HepG2 (cell line): ENCODE measurements at regions not wholly inside any gene's neighbourhood (a gene's known extent, or its start where the extent isn't known, plus 50 kb on each side); places are given as distances from the start of the nearest gene placed in this dataset.

Experiments used
- EP300 ChIP-seq, 3 experiments: sonication (generic) in 1 of 3; formaldehyde crosslinking in 1 of 3; IDR thresholded peaks; 2 replicates each; pipeline versions ENCODE4 v1.5.1 to v1.6.1; 2011 to 2020; ENCODE audit warnings: low read depth in 2 of 3, low read length in 2 of 3, borderline replicate concordance in 1 of 3, improper control_type of control experiment in 1 of 3, mild to moderate bottlenecking in 1 of 3, missing genetic modification reagents in 1 of 3, moderate library complexity in 1 of 3
- MTA1 ChIP-seq: sonication (generic); formaldehyde crosslinking; IDR thresholded peaks from 2 replicates; pipeline ENCODE4 v1.4.0; 2020; ENCODE audit warnings: missing genetic modification reagents, mild to moderate bottlenecking, borderline replicate concordance
- PLRG1 ChIP-seq: fragments of 450-650 bp; conservative IDR thresholded peaks from 2 replicates; pipeline ENCODE4 v1.6.1; 2016
- SPEN ChIP-seq: sonication (generic); formaldehyde crosslinking; IDR thresholded peaks from 2 replicates; pipeline ENCODE4 v1.5.1; 2020; ENCODE audit warnings: low read depth, mild to moderate bottlenecking, missing genetic modification reagents
- SRF ChIP-seq: IDR thresholded peaks from 2 replicates; pipeline ENCODE4 v1.6.1; 2011; ENCODE audit warnings: mild to moderate bottlenecking, low read depth, low read length, moderate library complexity
- ZFP41 ChIP-seq: sonication (generic); formaldehyde crosslinking; IDR thresholded peaks from 2 replicates; pipeline ENCODE4 v1.4.0; 2020; ENCODE audit warnings: mild to moderate bottlenecking, missing genetic modification reagents, borderline replicate concordance
- ZNF331 ChIP-seq: sonication (generic); formaldehyde crosslinking; IDR thresholded peaks from 2 replicates; pipeline ENCODE4 v1.4.0; 2020; ENCODE audit warnings: missing genetic modification reagents
- ZNF674 ChIP-seq: sonication (generic); formaldehyde crosslinking; IDR thresholded peaks from 2 replicates; pipeline ENCODE4 v1.5.0; 2020; ENCODE audit warnings: low read depth, mild to moderate bottlenecking, missing genetic modification reagents
- ZNF768 ChIP-seq: sonication (generic); formaldehyde crosslinking; IDR thresholded peaks from 2 replicates; pipeline ENCODE4 v1.4.0; 2020; ENCODE audit warnings: missing genetic modification reagents
- TF ChIP-seq, protein P1 (sequence below), 2 experiments: IDR thresholded peaks; 2 replicates each; pipeline ENCODE4 v1.6.1; 2011 to 2012; ENCODE audit warnings: low read length in 2 of 2, borderline replicate concordance in 1 of 2, low read depth in 1 of 2, mild to moderate bottlenecking in 1 of 2, moderate library complexity in 1 of 2
- TF ChIP-seq, protein P2 (sequence below): sonication (generic); formaldehyde crosslinking; IDR thresholded peaks from 2 replicates; pipeline ENCODE4 v1.4.0; 2020; ENCODE audit warnings: missing genetic modification reagents
- TF ChIP-seq, protein P3 (sequence below): sonication (generic); formaldehyde crosslinking; IDR thresholded peaks from 2 replicates; pipeline ENCODE4 v1.5.0; 2020; ENCODE audit warnings: mild to moderate bottlenecking, missing genetic modification reagents, moderate library complexity

DNA sequence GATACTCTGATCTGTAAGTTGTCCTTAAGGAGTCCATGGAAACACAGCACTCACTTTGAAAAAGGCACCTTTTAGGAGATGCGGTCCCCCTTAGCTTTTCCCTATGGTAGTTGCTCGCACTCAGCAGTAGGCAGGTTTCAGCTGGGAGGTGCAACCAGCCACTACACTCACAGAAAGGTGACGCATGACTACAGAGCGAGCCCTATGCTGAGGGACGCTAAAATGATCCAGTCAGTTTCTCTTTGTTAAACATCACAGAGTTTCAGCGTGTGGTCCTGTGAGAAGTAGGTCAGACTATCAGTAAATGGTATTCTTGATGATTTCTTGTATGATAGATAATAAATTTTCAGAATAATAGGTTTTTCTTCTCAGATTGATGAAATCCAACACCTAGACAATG is 362.7 kb upstream of the MIR17HG start:
- TF ChIP-seq ZNF768 (no peak), SPEN (CRISPR knock-in tag) (no peak), ZNF674 (CRISPR knock-in tag) (no peak), ZNF331 (CRISPR knock-in tag) (no peak), EP300 (IDR thresholded peaks at IDR 0.05; ENCODE audit: low read depth in 2 of 2, low read length in 2 of 2) (no peak), EP300 (CRISPR knock-in tag; IDR thresholded peaks at IDR 0.05; ENCODE audit: borderline replicate concordance) (no peak), MTA1 (CRISPR knock-in tag) (no peak), ZFP41 (CRISPR knock-in tag) (no peak), PLRG1 (no peak), SRF (no peak)
- TF ChIP-seq, protein P1, sequence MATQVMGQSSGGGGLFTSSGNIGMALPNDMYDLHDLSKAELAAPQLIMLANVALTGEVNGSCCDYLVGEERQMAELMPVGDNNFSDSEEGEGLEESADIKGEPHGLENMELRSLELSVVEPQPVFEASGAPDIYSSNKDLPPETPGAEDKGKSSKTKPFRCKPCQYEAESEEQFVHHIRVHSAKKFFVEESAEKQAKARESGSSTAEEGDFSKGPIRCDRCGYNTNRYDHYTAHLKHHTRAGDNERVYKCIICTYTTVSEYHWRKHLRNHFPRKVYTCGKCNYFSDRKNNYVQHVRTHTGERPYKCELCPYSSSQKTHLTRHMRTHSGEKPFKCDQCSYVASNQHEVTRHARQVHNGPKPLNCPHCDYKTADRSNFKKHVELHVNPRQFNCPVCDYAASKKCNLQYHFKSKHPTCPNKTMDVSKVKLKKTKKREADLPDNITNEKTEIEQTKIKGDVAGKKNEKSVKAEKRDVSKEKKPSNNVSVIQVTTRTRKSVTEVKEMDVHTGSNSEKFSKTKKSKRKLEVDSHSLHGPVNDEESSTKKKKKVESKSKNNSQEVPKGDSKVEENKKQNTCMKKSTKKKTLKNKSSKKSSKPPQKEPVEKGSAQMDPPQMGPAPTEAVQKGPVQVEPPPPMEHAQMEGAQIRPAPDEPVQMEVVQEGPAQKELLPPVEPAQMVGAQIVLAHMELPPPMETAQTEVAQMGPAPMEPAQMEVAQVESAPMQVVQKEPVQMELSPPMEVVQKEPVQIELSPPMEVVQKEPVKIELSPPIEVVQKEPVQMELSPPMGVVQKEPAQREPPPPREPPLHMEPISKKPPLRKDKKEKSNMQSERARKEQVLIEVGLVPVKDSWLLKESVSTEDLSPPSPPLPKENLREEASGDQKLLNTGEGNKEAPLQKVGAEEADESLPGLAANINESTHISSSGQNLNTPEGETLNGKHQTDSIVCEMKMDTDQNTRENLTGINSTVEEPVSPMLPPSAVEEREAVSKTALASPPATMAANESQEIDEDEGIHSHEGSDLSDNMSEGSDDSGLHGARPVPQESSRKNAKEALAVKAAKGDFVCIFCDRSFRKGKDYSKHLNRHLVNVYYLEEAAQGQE (IDR thresholded peaks at IDR 0.05; ENCODE audit: borderline replicate concordance in 1 of 2, low read depth in 1 of 2, low read length in 2 of 2): no peak
- TF ChIP-seq, protein P2, sequence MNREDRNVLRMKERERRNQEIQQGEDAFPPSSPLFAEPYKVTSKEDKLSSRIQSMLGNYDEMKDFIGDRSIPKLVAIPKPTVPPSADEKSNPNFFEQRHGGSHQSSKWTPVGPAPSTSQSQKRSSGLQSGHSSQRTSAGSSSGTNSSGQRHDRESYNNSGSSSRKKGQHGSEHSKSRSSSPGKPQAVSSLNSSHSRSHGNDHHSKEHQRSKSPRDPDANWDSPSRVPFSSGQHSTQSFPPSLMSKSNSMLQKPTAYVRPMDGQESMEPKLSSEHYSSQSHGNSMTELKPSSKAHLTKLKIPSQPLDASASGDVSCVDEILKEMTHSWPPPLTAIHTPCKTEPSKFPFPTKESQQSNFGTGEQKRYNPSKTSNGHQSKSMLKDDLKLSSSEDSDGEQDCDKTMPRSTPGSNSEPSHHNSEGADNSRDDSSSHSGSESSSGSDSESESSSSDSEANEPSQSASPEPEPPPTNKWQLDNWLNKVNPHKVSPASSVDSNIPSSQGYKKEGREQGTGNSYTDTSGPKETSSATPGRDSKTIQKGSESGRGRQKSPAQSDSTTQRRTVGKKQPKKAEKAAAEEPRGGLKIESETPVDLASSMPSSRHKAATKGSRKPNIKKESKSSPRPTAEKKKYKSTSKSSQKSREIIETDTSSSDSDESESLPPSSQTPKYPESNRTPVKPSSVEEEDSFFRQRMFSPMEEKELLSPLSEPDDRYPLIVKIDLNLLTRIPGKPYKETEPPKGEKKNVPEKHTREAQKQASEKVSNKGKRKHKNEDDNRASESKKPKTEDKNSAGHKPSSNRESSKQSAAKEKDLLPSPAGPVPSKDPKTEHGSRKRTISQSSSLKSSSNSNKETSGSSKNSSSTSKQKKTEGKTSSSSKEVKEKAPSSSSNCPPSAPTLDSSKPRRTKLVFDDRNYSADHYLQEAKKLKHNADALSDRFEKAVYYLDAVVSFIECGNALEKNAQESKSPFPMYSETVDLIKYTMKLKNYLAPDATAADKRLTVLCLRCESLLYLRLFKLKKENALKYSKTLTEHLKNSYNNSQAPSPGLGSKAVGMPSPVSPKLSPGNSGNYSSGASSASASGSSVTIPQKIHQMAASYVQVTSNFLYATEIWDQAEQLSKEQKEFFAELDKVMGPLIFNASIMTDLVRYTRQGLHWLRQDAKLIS: no peak
- TF ChIP-seq, protein P3, sequence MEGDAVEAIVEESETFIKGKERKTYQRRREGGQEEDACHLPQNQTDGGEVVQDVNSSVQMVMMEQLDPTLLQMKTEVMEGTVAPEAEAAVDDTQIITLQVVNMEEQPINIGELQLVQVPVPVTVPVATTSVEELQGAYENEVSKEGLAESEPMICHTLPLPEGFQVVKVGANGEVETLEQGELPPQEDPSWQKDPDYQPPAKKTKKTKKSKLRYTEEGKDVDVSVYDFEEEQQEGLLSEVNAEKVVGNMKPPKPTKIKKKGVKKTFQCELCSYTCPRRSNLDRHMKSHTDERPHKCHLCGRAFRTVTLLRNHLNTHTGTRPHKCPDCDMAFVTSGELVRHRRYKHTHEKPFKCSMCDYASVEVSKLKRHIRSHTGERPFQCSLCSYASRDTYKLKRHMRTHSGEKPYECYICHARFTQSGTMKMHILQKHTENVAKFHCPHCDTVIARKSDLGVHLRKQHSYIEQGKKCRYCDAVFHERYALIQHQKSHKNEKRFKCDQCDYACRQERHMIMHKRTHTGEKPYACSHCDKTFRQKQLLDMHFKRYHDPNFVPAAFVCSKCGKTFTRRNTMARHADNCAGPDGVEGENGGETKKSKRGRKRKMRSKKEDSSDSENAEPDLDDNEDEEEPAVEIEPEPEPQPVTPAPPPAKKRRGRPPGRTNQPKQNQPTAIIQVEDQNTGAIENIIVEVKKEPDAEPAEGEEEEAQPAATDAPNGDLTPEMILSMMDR (CRISPR knock-in tag): no peak
